HG02571 (cell line): ENCODE measurements at regions not wholly inside any gene's neighbourhood (a gene's known extent, or its start where the extent isn't known, plus 50 kb on each side); places are given as distances from the start of the nearest gene placed in this dataset.

Experiments used
- ATAC-seq: cut with Tn5 transposase; IDR thresholded peaks from one replicate; pipeline ENCODE4 v1.9.1; 2021; ENCODE audit warnings: mild to moderate bottlenecking, moderate library complexity; ENCODE audit not compliant: unreplicated experiment

- no peak for ATAC-seq
Measured at GRCh38 chr2:129296806-129297205, 682.7 kb upstream of the RAB6C start.

- no peak for ATAC-seq
Measured at GRCh38 chr2:129297430-129297829, 682.0 kb upstream of the RAB6C start.

GRCh38 chr2:129299338-129299737 is 680.1 kb upstream of the RAB6C start:
- no peak for ATAC-seq

GRCh38 chr2:129299756-129300155 is 679.7 kb upstream of the RAB6C start:
- ATAC-seq, result no peak

GRCh38 chr2:129300456-129300855 is 679.0 kb upstream of the RAB6C start:
- no peak for ATAC-seq

GRCh38 chr2:129301431-129301913 is 678.0 kb upstream of the RAB6C start:
- no peak for ATAC-seq

- ATAC-seq, result no peak
Measured at GRCh38 chr2:129302106-129302505, 677.4 kb upstream of the RAB6C start.

- no peak for ATAC-seq
Measured at GRCh38 chr2:129302561-129303183, 676.8 kb upstream of the RAB6C start.

GRCh38 chr2:129314120-129314519 is 665.3 kb upstream of the RAB6C start:
- no peak for ATAC-seq

GRCh38 chr2:129318581-129319421 is 660.7 kb upstream of the RAB6C start:
- no peak for ATAC-seq

GRCh38 chr2:129319422-129319717 is 660.1 kb upstream of the RAB6C start:
- ATAC-seq, result no peak

- ATAC-seq, result no peak
Measured at GRCh38 chr2:129320288-129320687, 659.2 kb upstream of the RAB6C start.

- ATAC-seq, result no peak
Measured at GRCh38 chr2:129324349-129324748, 655.1 kb upstream of the RAB6C start.

GRCh38 chr2:129325151-129325550 is 654.3 kb upstream of the RAB6C start:
- no peak for ATAC-seq

- ATAC-seq, result no peak
Measured at GRCh38 chr2:129329574-129329973, 649.9 kb upstream of the RAB6C start.

GRCh38 chr2:129330504-129330903 is 649.0 kb upstream of the RAB6C start:
- no peak for ATAC-seq

- no peak for ATAC-seq
Measured at GRCh38 chr2:129331638-129332037, 647.8 kb upstream of the RAB6C start.

- no peak for ATAC-seq
Measured at GRCh38 chr2:129334128-129334527, 645.3 kb upstream of the RAB6C start.

GRCh38 chr2:129334696-129335410 is 644.6 kb upstream of the RAB6C start:
- no peak for ATAC-seq

GRCh38 chr2:129336276-129336675 is 643.2 kb upstream of the RAB6C start:
- no peak for ATAC-seq

- ATAC-seq, result no peak
Measured at GRCh38 chr2:129337076-129337475, 642.4 kb upstream of the RAB6C start.

GRCh38 chr2:129345540-129345939 is 633.9 kb upstream of the RAB6C start:
- no peak for ATAC-seq
